ENCODE measurements at regions not wholly inside any gene's neighbourhood (a gene's known extent, or its start where the extent isn't known, plus 50 kb on each side); places are given as distances from the start of the nearest gene placed in this dataset.

DNA sequence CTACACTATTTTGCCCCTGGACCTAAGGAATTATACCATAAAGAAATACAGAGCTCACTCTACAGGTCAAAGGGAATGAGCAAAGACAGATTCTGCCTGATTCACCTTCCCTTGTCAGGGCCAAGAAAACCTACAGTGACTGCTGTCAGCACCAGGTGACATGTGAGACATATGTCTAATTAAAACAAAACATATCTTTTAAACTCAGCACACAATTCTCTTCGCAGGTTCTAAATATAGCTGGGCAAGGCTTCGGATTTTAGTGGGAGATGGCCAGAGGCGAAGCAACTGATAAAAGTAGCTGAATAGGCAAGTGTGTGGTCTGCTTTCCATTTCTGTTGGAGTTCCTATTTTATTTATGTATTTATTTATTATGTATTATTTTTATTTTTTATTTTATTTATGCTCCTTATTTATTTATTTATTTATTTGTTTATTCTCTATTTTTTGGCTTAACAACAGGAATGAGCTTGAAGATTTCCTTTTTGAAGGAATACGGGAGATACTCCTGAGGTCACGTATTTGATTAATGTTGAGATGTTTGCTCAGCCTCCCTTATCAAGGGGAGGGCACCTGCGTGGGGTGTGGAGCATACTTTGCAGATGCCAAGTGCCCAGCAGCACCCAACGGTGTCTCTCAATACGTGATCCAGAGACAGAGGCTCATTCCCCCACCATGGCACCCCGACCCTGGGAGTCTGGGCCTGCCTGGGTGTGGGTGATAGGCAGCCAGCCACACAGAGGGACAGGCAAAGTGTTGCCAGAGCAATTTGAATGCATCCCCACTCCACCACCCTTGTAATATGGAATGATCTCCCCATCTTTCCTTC lies 141.8 kb downstream of the RNF152 start:
- in situ Hi-C loops (cut with MboI): no loop called here
- POLR2A ChIA-PET: no interaction called here
- intact Hi-C loops (cut with micrococcal nuclease): no loop called here
- CTCF ChIA-PET (ENCODE audit: low intra/inter-chr PET ratio): no interaction called here
- FAIRE-seq (no peak), DNase-seq (ENCODE audit: extremely low read depth in 1 of 4, low spot score in 3 of 4) (no peak), ATAC-seq (no peak)
- Histone ChIP-seq H3K9me1 (ENCODE audit: control insufficient read depth, insufficient read depth, low read length) (no peaks in the 10 kb centered on the region), H3K4me1 (replicated peaks in 1 of 2; ENCODE audit: control insufficient read depth in 2 of 2, insufficient read depth in 2 of 2, low read length in 2 of 2) (no peaks in the 10 kb centered on the region), H3K27me3 (ENCODE audit: control insufficient read depth in 2 of 2, insufficient read depth in 2 of 2, low read length in 2 of 2) (no peaks in the 10 kb centered on the region), H3K4me3 (no peak overlapping the region), H4K20me1 (replicated peaks; ENCODE audit: control insufficient read depth, insufficient read depth, low read length) (no peaks in the 10 kb centered on the region), H3K27ac (ENCODE audit: extremely low read depth, low read depth, low read length) (no peak overlapping the region), H3K36me3 (ENCODE audit: control insufficient read depth, insufficient read depth, low read length) (no peaks in the 10 kb centered on the region), H3K9me3 (replicated peaks; ENCODE audit: control insufficient read depth, insufficient read depth, low read depth, low read length) (no peaks in the 10 kb centered on the region), H3K9ac (ENCODE audit: insufficient read depth in 1 of 2, low read depth in 2 of 2, low read length in 2 of 2) (no peak overlapping the region), H3K4me2 (ENCODE audit: insufficient read depth, low read length) (no peak overlapping the region), H2AFZ (ENCODE audit: low read depth, low read length) (no peak overlapping the region), H3K79me2 (ENCODE audit: control insufficient read depth, insufficient read depth, low read length) (no peaks in the 10 kb centered on the region)
- WGBS (ENCODE audit: insufficient coverage, low coverage, missing lambda C conversion rate): 0% methylated on average over 9 of the region's 9 CpGs
- TF ChIP-seq HSF4 (CRISPR knock-in tag; IDR thresholded peaks at IDR 0.05; ENCODE audit: borderline replicate concordance): no peak
- TF ChIP-seq, protein P1, sequence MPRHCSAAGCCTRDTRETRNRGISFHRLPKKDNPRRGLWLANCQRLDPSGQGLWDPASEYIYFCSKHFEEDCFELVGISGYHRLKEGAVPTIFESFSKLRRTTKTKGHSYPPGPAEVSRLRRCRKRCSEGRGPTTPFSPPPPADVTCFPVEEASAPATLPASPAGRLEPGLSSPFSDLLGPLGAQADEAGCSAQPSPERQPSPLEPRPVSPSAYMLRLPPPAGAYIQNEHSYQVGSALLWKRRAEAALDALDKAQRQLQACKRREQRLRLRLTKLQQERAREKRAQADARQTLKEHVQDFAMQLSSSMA (CRISPR knock-in tag; IDR thresholded peaks at IDR 0.05): no peak
- TF ChIP-seq, protein P2, sequence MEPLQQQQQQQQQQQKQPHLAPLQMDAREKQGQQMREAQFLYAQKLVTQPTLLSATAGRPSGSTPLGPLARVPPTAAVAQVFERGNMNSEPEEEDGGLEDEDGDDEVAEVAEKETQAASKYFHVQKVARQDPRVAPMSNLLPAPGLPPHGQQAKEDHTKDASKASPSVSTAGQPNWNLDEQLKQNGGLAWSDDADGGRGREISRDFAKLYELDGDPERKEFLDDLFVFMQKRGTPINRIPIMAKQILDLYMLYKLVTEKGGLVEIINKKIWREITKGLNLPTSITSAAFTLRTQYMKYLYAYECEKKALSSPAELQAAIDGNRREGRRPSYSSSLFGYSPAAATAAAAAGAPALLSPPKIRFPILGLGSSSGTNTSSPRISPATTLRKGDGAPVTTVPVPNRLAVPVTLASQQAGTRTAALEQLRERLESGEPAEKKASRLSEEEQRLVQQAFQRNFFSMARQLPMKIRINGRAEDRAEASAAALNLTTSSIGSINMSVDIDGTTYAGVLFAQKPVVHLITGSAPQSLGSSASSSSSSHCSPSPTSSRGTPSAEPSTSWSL (CRISPR knock-in tag; IDR thresholded peaks at IDR 0.05; ENCODE audit: borderline replicate concordance): no peak
- TF ChIP-seq KLF16 (IDR thresholded peaks at IDR 0.05): no peak
- TF ChIP-seq ZNF699 (CRISPR knock-in tag; IDR thresholded peaks at IDR 0.05; ENCODE audit: insufficient replicate concordance): no peak
- no peak for TF ChIP-seq POLR2A (conservative IDR thresholded peaks at IDR 0.05)
- TF ChIP-seq MCM2 (IDR thresholded peaks at IDR 0.05; ENCODE audit: low read depth): no peak
- no peak for TF ChIP-seq LARP7 (IDR thresholded peaks at IDR 0.05)
- no peak for TF ChIP-seq PHF21A (IDR thresholded peaks at IDR 0.05; ENCODE audit: borderline replicate concordance, low read depth)
- TF ChIP-seq HNRNPK (IDR thresholded peaks at IDR 0.05; ENCODE audit: low read depth, low read length, poor library complexity, severe bottlenecking): no peak
- no peak for TF ChIP-seq KDM5B (IDR thresholded peaks at IDR 0.05; ENCODE audit: insufficient replicate concordance, low read depth, low read length)
- TF ChIP-seq, protein P3, sequence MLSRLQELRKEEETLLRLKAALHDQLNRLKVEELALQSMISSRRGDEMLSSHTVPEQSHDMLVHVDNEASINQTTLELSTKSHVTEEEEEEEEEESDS (CRISPR knock-in tag; IDR thresholded peaks at IDR 0.05): no peak
- no TSS peak for BruUV-seq (replicated peaks)

All from K562 (cell line).